K562 (cell line): ENCODE measurements at regions not wholly inside any gene's neighbourhood (a gene's known extent, or its start where the extent isn't known, plus 50 kb on each side); places are given as distances from the start of the nearest gene placed in this dataset.

Source experiments
- ATAC-seq: fragments of 200-7000 bp; cut with Tn5 transposase; 3 replicates; pipeline ENCODE4 v1.9.1; 2020; ENCODE audit warnings: moderate library complexity
- BruUV-seq: library from RNA; stranded (reverse); fragments of 400-500 nt; replicated peaks from 2 replicates; lab custom pipeline; 2021; lab: Mats Ljungman, UMichigan
- CTCF ChIA-PET: fragments of 300-600 bp; formaldehyde crosslinking; extraction: SDS; loops from one replicate; lab custom pipeline; 2021; ENCODE audit warnings: low intra/inter-chr PET ratio; lab: Yijun Ruan, JAX
- POLR2A ChIA-PET: fragments of 300-600, 350-650 bp; sonication (Branson Sonifier 250); formaldehyde crosslinking; extraction: SDS; loops from one replicate; lab custom pipeline; 2021; ENCODE audit warnings: antibody characterized with exemption, inconsistent platforms; lab: Yijun Ruan, JAX
- DNase-seq, 4 experiments: peaks; one replicate each; pipeline versions ENCODE4 v3.0.0 to v3.0.0-alpha.2; 2011 to 2018; ENCODE audit warnings: low spot score in 3 of 4, mixed read lengths in 3 of 4; ENCODE audit errors: extremely low read depth in 1 of 4
- FAIRE-seq: peaks from 2 replicates; lab custom pipeline; 2011; peaks lifted over from hg19 to GRCh38; lab: Jason Lieb, UNC
- H2AFZ ChIP-seq: 2 replicates; pipeline ENCODE4 v1.6.0; 2011; ENCODE audit warnings: low read depth, low read length, control low read depth, inconsistent platforms
- H3K27ac ChIP-seq: fragments of 200-600 bp; 3 replicates; pipeline ENCODE4 v1.8.0; 2011; ENCODE audit warnings: low read depth, mild to moderate bottlenecking, control low read depth, inconsistent platforms, low read length, moderate library complexity, mixed read lengths; ENCODE audit errors: extremely low read depth
- H3K27me3 ChIP-seq, 2 experiments: fragments of 300-600 bp in 1 of 2; 2 replicates in 1 of 2; 3 replicates in 1 of 2; pipeline versions ENCODE4 v1.6.0 to v1.8.0; 2011; ENCODE audit warnings: inconsistent platforms in 2 of 2, low read length in 2 of 2, mild to moderate bottlenecking in 1 of 2, mixed read lengths in 1 of 2, moderate library complexity in 1 of 2; ENCODE audit not compliant: control insufficient read depth in 2 of 2, insufficient read depth in 2 of 2
- H3K36me3 ChIP-seq: fragments of 300-600 bp; 3 replicates; pipeline ENCODE4 v1.8.0; 2011; ENCODE audit warnings: mild to moderate bottlenecking, low read length, inconsistent platforms; ENCODE audit not compliant: control insufficient read depth, insufficient read depth
- H3K4me1 ChIP-seq, 2 experiments: fragments of 200-600 bp in 1 of 2; replicated peaks in 1 of 2; 2 replicates in 1 of 2; 3 replicates in 1 of 2; pipeline versions ENCODE4 v1.5.1 to v1.8.0; 2011; ENCODE audit warnings: inconsistent platforms in 2 of 2, low read length in 2 of 2, mild to moderate bottlenecking in 1 of 2, mixed read lengths in 1 of 2, moderate library complexity in 1 of 2; ENCODE audit not compliant: control insufficient read depth in 2 of 2, insufficient read depth in 2 of 2
- H3K4me2 ChIP-seq: 2 replicates; pipeline ENCODE4 v1.6.1; 2011; ENCODE audit warnings: low read length, control low read depth, inconsistent platforms, mixed read lengths; ENCODE audit not compliant: insufficient read depth
- H3K4me3 ChIP-seq: fragments of 200-600 bp; sonication (generic), shearing (Covaris generic); 2 replicates; pipeline ENCODE4 v1.5.1; 2016; ENCODE audit warnings: control low read depth, inconsistent platforms
- H3K79me2 ChIP-seq: fragments of 200-600 bp; 3 replicates; pipeline ENCODE4 v1.8.0; 2011; ENCODE audit warnings: low read length, inconsistent platforms; ENCODE audit not compliant: control insufficient read depth, insufficient read depth
- H3K9ac ChIP-seq, 2 experiments: 2 replicates each; pipeline versions ENCODE4 v1.6.0 to v1.6.1; 2011; ENCODE audit warnings: low read depth in 2 of 2, low read length in 2 of 2, control low read depth in 1 of 2, inconsistent platforms in 1 of 2, mild to moderate bottlenecking in 1 of 2, mixed read lengths in 1 of 2; ENCODE audit not compliant: insufficient read depth in 1 of 2
- H3K9me1 ChIP-seq: one replicate; pipeline ENCODE4 v1.6.0; 2011; ENCODE audit warnings: inconsistent platforms, mild to moderate bottlenecking, low read length, moderate library complexity; ENCODE audit not compliant: control insufficient read depth, insufficient read depth
- H3K9me3 ChIP-seq: replicated peaks from 2 replicates; pipeline ENCODE4 v1.5.1; 2011; ENCODE audit warnings: low read depth, low read length, inconsistent platforms; ENCODE audit not compliant: control insufficient read depth, insufficient read depth
- H4K20me1 ChIP-seq: replicated peaks from 2 replicates; pipeline ENCODE4 v1.6.1; 2011; ENCODE audit warnings: low read length, inconsistent platforms, mixed read lengths; ENCODE audit not compliant: control insufficient read depth, insufficient read depth
- AFF1 ChIP-seq, 2 experiments: fragments of 450-650 bp; IDR thresholded peaks; 2 replicates each; pipeline ENCODE4 v1.6.1; 2018; ENCODE audit warnings: mild to moderate bottlenecking in 2 of 2, low read depth in 1 of 2; ENCODE audit not compliant: partially characterized antibody in 2 of 2
- FIP1L1 ChIP-seq: fragments of 200-400 bp; formaldehyde crosslinking; IDR thresholded peaks from 2 replicates; pipeline ENCODE4 v1.6.1; 2018; ENCODE audit warnings: mild to moderate bottlenecking, low read depth, low read length; ENCODE audit not compliant: poor library complexity, severe bottlenecking
- GMEB1 ChIP-seq: fragments of 250-450 bp; sonication (Bioruptor Pico); IDR thresholded peaks from 2 replicates; pipeline ENCODE4 v1.4.0; 2020; ENCODE audit warnings: mild to moderate bottlenecking
- LEF1 ChIP-seq: fragments of 450-650 bp; IDR thresholded peaks from 2 replicates; pipeline ENCODE4 v1.6.1; 2016; ENCODE audit warnings: mild to moderate bottlenecking
- MTA2 ChIP-seq: fragments of 450-650 bp; IDR thresholded peaks from 2 replicates; pipeline ENCODE4 v1.6.1; 2016; ENCODE audit warnings: low read depth
- RUNX1 ChIP-seq: sonication (generic); IDR thresholded peaks from 2 replicates; pipeline ENCODE4 v1.6.1; 2016; ENCODE audit warnings: antibody characterized with exemption, low read depth
- SIN3A ChIP-seq, 2 experiments: fragments of 150-350 bp in 1 of 2; IDR thresholded peaks; 2 replicates each; pipeline ENCODE4 v1.6.1; 2011 to 2016; ENCODE audit warnings: borderline replicate concordance in 2 of 2, low read depth in 2 of 2, low read length in 2 of 2, mild to moderate bottlenecking in 2 of 2, moderate library complexity in 2 of 2; ENCODE audit not compliant: control insufficient read depth in 1 of 2
- TCF3 ChIP-seq: sonication (generic); formaldehyde crosslinking; IDR thresholded peaks from 2 replicates; pipeline ENCODE4 v1.4.0; 2020; ENCODE audit warnings: mild to moderate bottlenecking, missing genetic modification reagents
- ZNF354B ChIP-seq: fragments of 250-450 bp; sonication (Bioruptor Pico); IDR thresholded peaks from 2 replicates; pipeline ENCODE4 v1.4.0; 2020
- WGBS: fragments of 100-300 bp; shearing (Covaris generic); methylation state at CpG from one replicate; pipeline ENCODE4 v1.1.6; 2016; ENCODE audit warnings: low coverage, mixed read lengths; ENCODE audit not compliant: insufficient coverage; ENCODE audit errors: missing lambda C conversion rate; 5-methylcytosine and 5-hydroxymethylcytosine counted together
- in situ Hi-C: fragments of 300-500 bp; cut with MboI; formaldehyde crosslinking; loops from 4 replicates; pipeline ENCODE4 v1.15.0; 2018; ENCODE audit warnings: inconsistent platforms, mixed read lengths
- intact Hi-C: fragments of 100-400 bp; cut with micrococcal nuclease; formaldehyde crosslinking; loops from 2 replicates; pipeline ENCODE4 v1.14.2; 2022
- TF ChIP-seq, protein P1 (sequence below): fragments of 450-650 bp; IDR thresholded peaks from 2 replicates; pipeline ENCODE4 v1.6.1; 2017; ENCODE audit warnings: mild to moderate bottlenecking, moderate library complexity

DNA sequence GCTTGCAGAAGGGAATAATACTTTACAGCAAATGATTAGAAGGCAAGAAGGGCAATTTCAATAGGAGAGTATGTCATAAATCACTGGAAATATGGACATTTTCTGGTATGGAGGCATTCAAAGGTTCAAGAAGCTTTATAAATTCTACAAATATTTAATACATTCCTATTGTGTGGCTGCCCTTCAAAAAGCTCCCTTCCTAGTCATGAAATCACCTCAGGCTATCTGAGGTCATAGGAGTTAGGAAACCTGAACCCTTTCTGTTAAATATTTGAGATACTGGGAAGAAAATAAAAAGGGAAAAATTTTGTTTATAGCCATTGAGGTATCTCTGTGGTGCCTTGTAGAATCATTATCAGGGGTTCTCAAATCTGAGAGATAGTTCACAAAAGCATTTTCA lies 316.8 kb upstream of the EMCN start:
- H3K4me2 ChIP-seq = no peak overlapping the region
- no peak overlapping the region for H3K27ac ChIP-seq
- H3K9me3 ChIP-seq = no peaks in the 10 kb centered on the region
- H3K79me2 ChIP-seq = no peaks in the 10 kb centered on the region
- no peak overlapping the region for H3K4me3 ChIP-seq
- intact Hi-C loops = no loop called here
- no peaks in the 10 kb centered on the region for H3K9me1 ChIP-seq
- DNase-seq = no peak
- H3K9ac ChIP-seq = no peak overlapping the region
- H2AFZ ChIP-seq = no peak overlapping the region
- in situ Hi-C loops = no loop called here
- no peaks in the 10 kb centered on the region for H3K36me3 ChIP-seq
- CTCF ChIA-PET = no interaction called here
- no peaks in the 10 kb centered on the region for H3K4me1 ChIP-seq
- no peak for FAIRE-seq
- BruUV-seq = no TSS peak
- no peak for TF ChIP-seq MTA2
- H4K20me1 ChIP-seq = no peaks in the 10 kb centered on the region
- ATAC-seq = no peak
- POLR2A ChIA-PET = no interaction called here
- H3K27me3 ChIP-seq = no peaks in the 10 kb centered on the region

DNA sequence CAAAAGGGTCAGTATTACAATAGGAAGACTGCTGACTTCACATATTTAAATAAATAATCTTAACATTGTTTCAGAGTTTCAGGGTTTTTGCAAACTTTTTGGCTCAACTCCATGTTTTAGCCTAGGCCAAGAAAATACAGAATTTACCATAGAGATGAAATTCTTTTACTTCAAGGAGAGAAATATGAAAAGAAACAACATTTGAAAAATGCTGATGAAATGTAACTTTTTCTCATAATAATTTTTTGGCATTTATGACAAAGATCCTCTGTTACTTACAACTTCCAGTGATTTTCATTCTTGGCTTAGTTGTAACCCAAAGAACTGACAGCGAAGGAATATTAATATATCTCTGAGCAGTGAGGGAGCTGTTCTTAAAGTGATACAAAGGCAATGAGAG lies 316.1 kb upstream of the EMCN start:
- H3K4me2 ChIP-seq = no peak overlapping the region
- H3K9me3 ChIP-seq = no peaks in the 10 kb centered on the region
- BruUV-seq = no TSS peak
- no peak overlapping the region for H3K4me3 ChIP-seq
- POLR2A ChIA-PET = no interaction called here
- CTCF ChIA-PET = no interaction called here
- DNase-seq = no peak
- no peak for FAIRE-seq
- no peaks in the 10 kb centered on the region for H3K9me1 ChIP-seq
- H3K27ac ChIP-seq = no peak overlapping the region
- H3K27me3 ChIP-seq = no peaks in the 10 kb centered on the region
- no peaks in the 10 kb centered on the region for H4K20me1 ChIP-seq
- H2AFZ ChIP-seq = no peak overlapping the region
- ATAC-seq = no peak
- WGBS = 0% methylated on average over 1 of the region's 1 CpG
- in situ Hi-C loops (no loop called here), intact Hi-C loops (no loop called here)
- H3K9ac ChIP-seq = no peak overlapping the region
- no peaks in the 10 kb centered on the region for H3K4me1 ChIP-seq
- no peaks in the 10 kb centered on the region for H3K36me3 ChIP-seq
- H3K79me2 ChIP-seq = no peaks in the 10 kb centered on the region
- TF ChIP-seq AFF1 (IDR thresholded peaks at IDR 0.05; ENCODE audit: low read depth in 1 of 2, partially characterized antibody in 2 of 2) (no peak), ZNF354B (CRISPR knock-in tag) (no peak), TCF3 (CRISPR knock-in tag) (no peak), LEF1 (no peak), GMEB1 (CRISPR knock-in tag) (no peak), SIN3A (IDR thresholded peaks at IDR 0.05; ENCODE audit: borderline replicate concordance in 2 of 2, control insufficient read depth in 1 of 2, low read depth in 2 of 2, low read length in 2 of 2) (no peak), FIP1L1 (no peak), RUNX1 (no peak)
- TF ChIP-seq, protein P1, sequence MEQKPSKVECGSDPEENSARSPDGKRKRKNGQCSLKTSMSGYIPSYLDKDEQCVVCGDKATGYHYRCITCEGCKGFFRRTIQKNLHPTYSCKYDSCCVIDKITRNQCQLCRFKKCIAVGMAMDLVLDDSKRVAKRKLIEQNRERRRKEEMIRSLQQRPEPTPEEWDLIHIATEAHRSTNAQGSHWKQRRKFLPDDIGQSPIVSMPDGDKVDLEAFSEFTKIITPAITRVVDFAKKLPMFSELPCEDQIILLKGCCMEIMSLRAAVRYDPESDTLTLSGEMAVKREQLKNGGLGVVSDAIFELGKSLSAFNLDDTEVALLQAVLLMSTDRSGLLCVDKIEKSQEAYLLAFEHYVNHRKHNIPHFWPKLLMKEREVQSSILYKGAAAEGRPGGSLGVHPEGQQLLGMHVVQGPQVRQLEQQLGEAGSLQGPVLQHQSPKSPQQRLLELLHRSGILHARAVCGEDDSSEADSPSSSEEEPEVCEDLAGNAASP = no peak
